ENCODE measurements at regions not wholly inside any gene's neighbourhood (a gene's known extent, or its start where the extent isn't known, plus 50 kb on each side); places are given as distances from the start of the nearest gene placed in this dataset.

- TF ChIP-seq CTCF (IDR thresholded peaks at IDR 0.05; ENCODE audit: low read depth, low read length, missing input control) = no peak
- TF ChIP-seq RAD21 (IDR thresholded peaks at IDR 0.05) = no peak
- no peak for TF ChIP-seq ZBTB33 (IDR thresholded peaks at IDR 0.05)
- TF ChIP-seq EGR1 (IDR thresholded peaks at IDR 0.05; ENCODE audit: low read depth in 2 of 2) = no peak
- no peak for TF ChIP-seq MAX (IDR thresholded peaks at IDR 0.05)
- TF ChIP-seq SP1 (IDR thresholded peaks at IDR 0.05) = no peak
- no peak for TF ChIP-seq FOXA1 (IDR thresholded peaks at IDR 0.05)
- TF ChIP-seq TAF1 (conservative IDR thresholded peaks at IDR 0.05) = no peak
- no peak for TF ChIP-seq YY1 (IDR thresholded peaks at IDR 0.05)
Measured at GRCh38 chr5:125057912-125058826, 311.7 kb upstream of the ZNF608 start.

All from liver (tissue), 3 donors.